ENCODE measurements at regions not wholly inside any gene's neighbourhood (a gene's known extent, or its start where the extent isn't known, plus 50 kb on each side); places are given as distances from the start of the nearest gene placed in this dataset.

DNA sequence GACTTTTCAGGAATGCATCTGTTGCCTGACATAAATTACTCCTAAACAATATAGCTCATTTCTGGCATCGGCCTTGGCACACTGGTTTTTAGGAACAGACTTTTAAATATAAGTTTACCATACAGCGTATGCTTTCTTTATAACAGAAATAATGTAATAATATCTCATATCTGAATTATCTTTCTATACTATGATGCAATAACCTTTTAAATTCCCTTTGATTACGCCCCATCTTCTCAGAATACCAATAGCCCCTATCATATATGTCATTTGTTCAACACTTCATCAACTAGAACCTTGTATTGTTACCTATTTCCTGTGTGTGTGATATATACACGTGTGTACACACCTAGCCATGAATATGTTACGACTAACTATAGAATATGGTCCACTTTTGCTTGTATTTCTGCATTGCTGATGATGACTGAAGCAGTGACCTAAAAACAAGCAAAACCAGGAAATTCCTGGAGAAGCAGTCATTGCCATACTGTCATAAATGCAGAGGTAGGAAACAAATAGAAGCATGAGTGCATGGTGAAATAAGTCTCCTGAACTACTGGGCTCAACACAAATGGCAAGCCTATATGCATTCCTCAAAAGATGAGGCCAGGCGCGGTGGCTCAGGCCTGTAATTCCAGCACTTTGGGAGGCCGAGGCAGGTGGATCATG is 618.4 kb upstream of the NRP1 start:
- TF ChIP-seq, protein P1, sequence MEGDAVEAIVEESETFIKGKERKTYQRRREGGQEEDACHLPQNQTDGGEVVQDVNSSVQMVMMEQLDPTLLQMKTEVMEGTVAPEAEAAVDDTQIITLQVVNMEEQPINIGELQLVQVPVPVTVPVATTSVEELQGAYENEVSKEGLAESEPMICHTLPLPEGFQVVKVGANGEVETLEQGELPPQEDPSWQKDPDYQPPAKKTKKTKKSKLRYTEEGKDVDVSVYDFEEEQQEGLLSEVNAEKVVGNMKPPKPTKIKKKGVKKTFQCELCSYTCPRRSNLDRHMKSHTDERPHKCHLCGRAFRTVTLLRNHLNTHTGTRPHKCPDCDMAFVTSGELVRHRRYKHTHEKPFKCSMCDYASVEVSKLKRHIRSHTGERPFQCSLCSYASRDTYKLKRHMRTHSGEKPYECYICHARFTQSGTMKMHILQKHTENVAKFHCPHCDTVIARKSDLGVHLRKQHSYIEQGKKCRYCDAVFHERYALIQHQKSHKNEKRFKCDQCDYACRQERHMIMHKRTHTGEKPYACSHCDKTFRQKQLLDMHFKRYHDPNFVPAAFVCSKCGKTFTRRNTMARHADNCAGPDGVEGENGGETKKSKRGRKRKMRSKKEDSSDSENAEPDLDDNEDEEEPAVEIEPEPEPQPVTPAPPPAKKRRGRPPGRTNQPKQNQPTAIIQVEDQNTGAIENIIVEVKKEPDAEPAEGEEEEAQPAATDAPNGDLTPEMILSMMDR (IDR thresholded peaks at IDR 0.05), result no peak
- TF ChIP-seq POLR2A (IDR thresholded peaks at IDR 0.05) (no peak), POLR2AphosphoS5 (IDR thresholded peaks at IDR 0.05; ENCODE audit: insufficient read depth in 1 of 2, low read depth in 1 of 2) (no peak)
